Astrocyte (in vitro differentiated cells and primary cell): ENCODE measurements at regions not wholly inside any gene's neighbourhood (a gene's known extent, or its start where the extent isn't known, plus 50 kb on each side); places are given as distances from the start of the nearest gene placed in this dataset.
A peak's percentile ranks its signal among the peaks of the same experiment; 100 is the strongest.

Source experiments
- DNase-seq: peaks from one replicate; pipeline ENCODE4 v3.0.0-alpha.2; 2010; ENCODE audit warnings: low read depth
- FAIRE-seq: peaks from 2 replicates; lab custom pipeline; 2011; peaks lifted over from hg19 to GRCh38; lab: Jason Lieb, UNC
- H2AFZ ChIP-seq: 2 replicates; pipeline ENCODE4 v1.6.0; 2012; ENCODE audit warnings: low read depth, low read length, inconsistent platforms
- H3K27ac ChIP-seq: 2 replicates; pipeline ENCODE4 v1.5.1; 2011; ENCODE audit warnings: low read depth, low read length, inconsistent platforms
- H3K27me3 ChIP-seq: 2 replicates; pipeline ENCODE4 v1.6.0; 2011; ENCODE audit warnings: low read length, inconsistent platforms; ENCODE audit not compliant: insufficient read depth
- H3K36me3 ChIP-seq: 2 replicates; pipeline ENCODE4 v1.5.1; 2011; ENCODE audit warnings: low read length, inconsistent platforms; ENCODE audit not compliant: insufficient read depth
- H3K4me1 ChIP-seq: 2 replicates; pipeline ENCODE4 v1.5.1; 2011; ENCODE audit warnings: low read length, inconsistent platforms; ENCODE audit not compliant: insufficient read depth
- H3K4me2 ChIP-seq: 2 replicates; pipeline ENCODE4 v1.6.0; 2012; ENCODE audit warnings: low read length, inconsistent platforms
- H3K4me3 ChIP-seq: 2 replicates; pipeline ENCODE4 v1.5.1; 2011; ENCODE audit warnings: low read depth, mild to moderate bottlenecking, low read length, inconsistent platforms; ENCODE audit not compliant: insufficient read depth
- H3K79me2 ChIP-seq: 2 replicates; pipeline ENCODE4 v1.6.0; 2012; ENCODE audit warnings: mild to moderate bottlenecking, low read length, inconsistent platforms; ENCODE audit not compliant: insufficient read depth
- H3K9ac ChIP-seq: 2 replicates; pipeline ENCODE4 v1.6.0; 2012; ENCODE audit warnings: mild to moderate bottlenecking, low read length, inconsistent platforms
- H3K9me3 ChIP-seq: 2 replicates; pipeline ENCODE4 v1.5.1; 2012; ENCODE audit warnings: low read depth, mild to moderate bottlenecking, low read length, inconsistent platforms; ENCODE audit not compliant: insufficient read depth
- H4K20me1 ChIP-seq: 2 replicates; pipeline ENCODE4 v1.6.0; 2012; ENCODE audit warnings: low read length, inconsistent platforms; ENCODE audit not compliant: insufficient read depth
- H3K27ac Mint-ChIP-seq: one replicate; pipeline ENCODE4 v1.8.0; 2021; ENCODE audit warnings: mild to moderate bottlenecking, mixed read lengths; ENCODE audit not compliant: unreplicated experiment
- H3K27me3 Mint-ChIP-seq: one replicate; pipeline ENCODE4 v1.8.0; 2021; ENCODE audit warnings: low read depth, mixed read lengths; ENCODE audit not compliant: unreplicated experiment
- H3K36me3 Mint-ChIP-seq: one replicate; pipeline ENCODE4 v1.8.0; 2021; ENCODE audit warnings: low read depth, mixed read lengths; ENCODE audit not compliant: unreplicated experiment
- H3K4me1 Mint-ChIP-seq: one replicate; pipeline ENCODE4 v1.8.0; 2021; ENCODE audit warnings: low read depth, mixed read lengths; ENCODE audit not compliant: unreplicated experiment
- H3K4me3 Mint-ChIP-seq: one replicate; pipeline ENCODE4 v1.8.0; 2021; ENCODE audit warnings: mild to moderate bottlenecking, moderate library complexity, mixed read lengths; ENCODE audit not compliant: unreplicated experiment
- H3K9me3 Mint-ChIP-seq: one replicate; pipeline ENCODE4 v1.8.0; 2021; ENCODE audit warnings: mild to moderate bottlenecking, mixed read lengths; ENCODE audit not compliant: unreplicated experiment
- EZH2 ChIP-seq: IDR thresholded peaks from 2 replicates; pipeline ENCODE4 v1.6.1; 2012; ENCODE audit warnings: mild to moderate bottlenecking, low read length, inconsistent platforms; ENCODE audit not compliant: insufficient read depth
- TF ChIP-seq, protein P1 (sequence below): IDR thresholded peaks from 2 replicates; pipeline ENCODE4 v1.5.1; 2011; ENCODE audit warnings: low read depth, mild to moderate bottlenecking, inconsistent platforms, low read length, moderate library complexity; ENCODE audit not compliant: insufficient read depth

DNA sequence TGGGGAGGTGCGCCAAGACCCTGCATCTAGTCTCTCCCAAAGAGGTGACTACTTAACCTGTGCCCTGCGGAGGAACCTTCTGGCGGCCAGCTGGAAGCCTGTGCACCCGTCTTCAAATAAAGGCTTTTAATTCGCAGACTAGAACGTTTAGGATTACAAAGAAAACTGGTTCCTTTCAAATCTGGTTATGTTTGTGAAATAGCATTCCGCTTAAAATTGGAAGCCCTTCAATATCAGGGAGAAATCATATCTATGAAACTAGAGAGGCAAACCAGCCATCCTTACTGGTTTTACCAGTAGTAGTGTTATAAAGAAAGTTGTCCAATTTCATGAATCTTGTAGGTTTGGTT, 250.8 kb downstream of the FAM72C start:
- DNase-seq (no peak), FAIRE-seq (no peak)
- H3K4me2 ChIP-seq: no peak overlapping the region
- no peaks in the 10 kb centered on the region for H4K20me1 ChIP-seq
- H3K9me3 Mint-ChIP-seq: no peaks in the 10 kb centered on the region
- H3K36me3 Mint-ChIP-seq: no peaks in the 10 kb centered on the region
- no peak overlapping the region for H3K27ac Mint-ChIP-seq
- no peak overlapping the region for H3K4me3 ChIP-seq
- H2AFZ ChIP-seq: no peak overlapping the region
- H3K27ac ChIP-seq: no peak overlapping the region
- H3K27me3 ChIP-seq: no peaks in the 10 kb centered on the region
- H3K27me3 Mint-ChIP-seq: peaks cover 4% of the 10 kb centered on the region
- no peaks in the 10 kb centered on the region for H3K79me2 ChIP-seq
- no peaks in the 10 kb centered on the region for H3K9me3 ChIP-seq
- TF ChIP-seq EZH2: no peak
- TF ChIP-seq, protein P1, sequence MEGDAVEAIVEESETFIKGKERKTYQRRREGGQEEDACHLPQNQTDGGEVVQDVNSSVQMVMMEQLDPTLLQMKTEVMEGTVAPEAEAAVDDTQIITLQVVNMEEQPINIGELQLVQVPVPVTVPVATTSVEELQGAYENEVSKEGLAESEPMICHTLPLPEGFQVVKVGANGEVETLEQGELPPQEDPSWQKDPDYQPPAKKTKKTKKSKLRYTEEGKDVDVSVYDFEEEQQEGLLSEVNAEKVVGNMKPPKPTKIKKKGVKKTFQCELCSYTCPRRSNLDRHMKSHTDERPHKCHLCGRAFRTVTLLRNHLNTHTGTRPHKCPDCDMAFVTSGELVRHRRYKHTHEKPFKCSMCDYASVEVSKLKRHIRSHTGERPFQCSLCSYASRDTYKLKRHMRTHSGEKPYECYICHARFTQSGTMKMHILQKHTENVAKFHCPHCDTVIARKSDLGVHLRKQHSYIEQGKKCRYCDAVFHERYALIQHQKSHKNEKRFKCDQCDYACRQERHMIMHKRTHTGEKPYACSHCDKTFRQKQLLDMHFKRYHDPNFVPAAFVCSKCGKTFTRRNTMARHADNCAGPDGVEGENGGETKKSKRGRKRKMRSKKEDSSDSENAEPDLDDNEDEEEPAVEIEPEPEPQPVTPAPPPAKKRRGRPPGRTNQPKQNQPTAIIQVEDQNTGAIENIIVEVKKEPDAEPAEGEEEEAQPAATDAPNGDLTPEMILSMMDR: no peak
- H3K9ac ChIP-seq: no peak overlapping the region
- no peaks in the 10 kb centered on the region for H3K4me1 ChIP-seq
- no peaks in the 10 kb centered on the region for H3K36me3 ChIP-seq
- no peak overlapping the region for H3K4me3 Mint-ChIP-seq
- H3K4me1 Mint-ChIP-seq: no peaks in the 10 kb centered on the region

DNA sequence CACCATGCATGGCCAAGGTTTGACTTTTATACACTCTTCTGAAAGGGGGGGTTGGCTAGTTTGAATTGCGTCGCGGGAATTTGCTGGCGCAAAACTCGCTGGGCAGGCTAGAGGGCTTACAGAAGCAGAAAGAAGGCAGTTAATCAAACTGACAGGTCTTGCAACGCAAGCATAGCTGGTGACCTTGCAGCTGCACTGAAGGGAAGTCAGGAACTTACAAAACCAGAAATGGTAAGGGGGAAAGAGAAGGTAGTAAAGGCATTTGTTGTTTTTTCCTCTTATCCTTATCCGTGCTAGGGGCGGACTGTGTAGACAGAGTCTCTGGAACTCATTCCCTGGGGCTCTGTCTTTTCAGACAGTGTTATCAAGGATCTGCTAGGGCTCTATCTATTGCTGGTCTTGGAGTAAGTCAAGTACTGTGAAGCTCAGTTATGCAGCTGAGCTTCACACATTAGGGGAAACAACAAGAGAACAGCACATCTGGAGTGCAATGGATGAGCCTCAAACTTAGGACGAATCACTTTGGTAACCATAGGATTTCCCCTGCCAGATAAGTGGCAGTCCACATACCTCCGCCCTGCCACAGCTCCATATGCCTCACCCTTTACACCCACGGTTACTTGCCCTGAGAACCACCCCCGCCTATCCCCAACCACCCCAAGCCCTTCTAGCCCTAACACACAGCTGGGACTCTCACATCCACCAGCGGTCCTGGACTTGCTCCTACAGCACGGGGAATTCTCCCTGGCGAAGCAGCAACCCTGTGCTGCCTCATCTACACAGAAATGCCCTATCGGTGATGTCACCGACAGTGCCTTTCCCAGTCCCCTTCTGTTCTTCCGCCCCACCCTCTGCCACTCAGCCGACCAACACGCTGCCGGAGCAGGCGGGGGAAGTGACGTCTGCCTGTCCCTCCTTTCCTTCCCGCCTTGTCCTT, 251.4 kb downstream of the FAM72C start:
- no peaks in the 10 kb centered on the region for H3K27me3 ChIP-seq
- Mint-ChIP-seq H3K27me3 (peaks cover 4% of the 10 kb centered on the region), H3K4me1 (no peaks in the 10 kb centered on the region), H3K9me3 (no peaks in the 10 kb centered on the region), H3K4me3 (no peak overlapping the region), H3K27ac (peak overlapping the region; percentile 53), H3K36me3 (no peaks in the 10 kb centered on the region)
- no peak overlapping the region for H3K4me3 ChIP-seq
- no peaks in the 10 kb centered on the region for H4K20me1 ChIP-seq
- DNase-seq: no peak
- no peak overlapping the region for H3K4me2 ChIP-seq
- no peak overlapping the region for H3K9ac ChIP-seq
- no peaks in the 10 kb centered on the region for H3K79me2 ChIP-seq
- FAIRE-seq: no peak
- no peaks in the 10 kb centered on the region for H3K4me1 ChIP-seq
- H3K27ac ChIP-seq: no peak overlapping the region
- TF ChIP-seq, protein P1: no peak
- no peak for TF ChIP-seq EZH2
- no peaks in the 10 kb centered on the region for H3K9me3 ChIP-seq
- H2AFZ ChIP-seq: no peak overlapping the region
- no peaks in the 10 kb centered on the region for H3K36me3 ChIP-seq

DNA sequence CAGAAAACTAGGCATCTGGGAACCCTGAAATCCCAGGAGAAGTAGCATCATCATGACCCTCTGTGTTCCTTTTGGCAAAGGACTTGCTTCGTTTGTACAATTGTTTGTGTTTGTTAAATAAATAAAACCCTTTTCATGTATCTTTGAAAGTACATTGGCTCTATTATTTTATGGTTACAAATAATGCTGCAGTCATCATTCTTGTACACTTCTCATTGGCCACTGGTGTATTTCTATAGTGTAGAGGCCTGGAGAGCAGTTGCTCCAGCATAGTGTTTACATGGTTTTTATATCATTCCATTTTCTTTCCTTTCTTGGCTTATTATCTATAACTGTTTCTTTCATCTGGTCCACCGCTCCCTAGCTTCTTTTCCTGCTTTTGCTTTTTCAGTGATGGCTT, 253.3 kb downstream of the FAM72C start:
- Mint-ChIP-seq H3K4me1 (no peaks in the 10 kb centered on the region), H3K36me3 (no peaks in the 10 kb centered on the region), H3K27ac (no peak overlapping the region), H3K9me3 (no peaks in the 10 kb centered on the region), H3K4me3 (no peak overlapping the region), H3K27me3 (peaks cover 4% of the 10 kb centered on the region)
- no peak overlapping the region for H3K27ac ChIP-seq
- H3K4me1 ChIP-seq: no peaks in the 10 kb centered on the region
- no peak overlapping the region for H3K9ac ChIP-seq
- H3K9me3 ChIP-seq: no peaks in the 10 kb centered on the region
- no peak overlapping the region for H2AFZ ChIP-seq
- no peaks in the 10 kb centered on the region for H3K27me3 ChIP-seq
- TF ChIP-seq EZH2: no peak
- TF ChIP-seq, protein P1: no peak
- H4K20me1 ChIP-seq: no peaks in the 10 kb centered on the region
- H3K79me2 ChIP-seq: no peaks in the 10 kb centered on the region
- DNase-seq (no peak), FAIRE-seq (no peak)
- H3K4me3 ChIP-seq: no peak overlapping the region
- H3K4me2 ChIP-seq: no peak overlapping the region
- no peaks in the 10 kb centered on the region for H3K36me3 ChIP-seq
